MCF 10A (cell line): ENCODE measurements at regions not wholly inside any gene's neighbourhood (a gene's known extent, or its start where the extent isn't known, plus 50 kb on each side); places are given as distances from the start of the nearest gene placed in this dataset.

Experiments used
- BruUV-seq: library from RNA; stranded (reverse); fragments of 400-500 nt; replicated peaks from 2 replicates; lab custom pipeline; 2021; lab: Mats Ljungman, UMichigan
- CTCF ChIA-PET: fragments of 300-600 bp; sonication (Branson Sonifier 250); formaldehyde crosslinking; extraction: SDS; loops from one replicate; lab custom pipeline; 2021; ENCODE audit warnings: antibody characterized with exemption, inconsistent platforms; lab: Yijun Ruan, JAX
- POLR2A ChIA-PET: fragments of 300-600, 350-650 bp; sonication (Branson Sonifier 250); formaldehyde crosslinking; extraction: SDS; loops from one replicate; lab custom pipeline; 2020; ENCODE audit warnings: antibody characterized with exemption, inconsistent platforms; lab: Yijun Ruan, JAX
- DNase-seq: peaks from one replicate; pipeline ENCODE4 v3.0.0-alpha.2; 2018; ENCODE audit not compliant: unreplicated experiment
- H3K27ac Mint-ChIP-seq: one replicate; pipeline ENCODE4 v1.8.0; 2022; ENCODE audit warnings: mild to moderate bottlenecking, low read depth, mixed read lengths; ENCODE audit not compliant: unreplicated experiment
- H3K27me3 Mint-ChIP-seq: one replicate; pipeline ENCODE4 v1.8.0; 2022; ENCODE audit warnings: mixed read lengths; ENCODE audit not compliant: insufficient read depth, unreplicated experiment
- H3K36me3 Mint-ChIP-seq: one replicate; pipeline ENCODE4 v1.8.0; 2022; ENCODE audit warnings: mild to moderate bottlenecking, moderate library complexity, mixed read lengths; ENCODE audit not compliant: insufficient read depth, unreplicated experiment
- H3K4me1 Mint-ChIP-seq: one replicate; pipeline ENCODE4 v1.8.0; 2022; ENCODE audit warnings: mixed read lengths; ENCODE audit not compliant: insufficient read depth, unreplicated experiment
- H3K4me3 Mint-ChIP-seq: one replicate; pipeline ENCODE4 v1.8.0; 2022; ENCODE audit warnings: mild to moderate bottlenecking, moderate library complexity, mixed read lengths; ENCODE audit not compliant: unreplicated experiment
- H3K9me3 Mint-ChIP-seq: one replicate; pipeline ENCODE4 v1.8.0; 2022; ENCODE audit warnings: mixed read lengths; ENCODE audit not compliant: unreplicated experiment
- intact Hi-C: fragments of 100-400 bp; cut with micrococcal nuclease; formaldehyde crosslinking; loops from 2 replicates; pipeline ENCODE4 v1.14.1; 2022
- TF ChIP-seq, protein P1 (sequence below): fragments of 200-600 bp; IDR thresholded peaks from one replicate; pipeline ENCODE4 v1.8.0; 2022; ENCODE audit warnings: antibody characterized with exemption, mild to moderate bottlenecking; ENCODE audit not compliant: unreplicated experiment

DNA sequence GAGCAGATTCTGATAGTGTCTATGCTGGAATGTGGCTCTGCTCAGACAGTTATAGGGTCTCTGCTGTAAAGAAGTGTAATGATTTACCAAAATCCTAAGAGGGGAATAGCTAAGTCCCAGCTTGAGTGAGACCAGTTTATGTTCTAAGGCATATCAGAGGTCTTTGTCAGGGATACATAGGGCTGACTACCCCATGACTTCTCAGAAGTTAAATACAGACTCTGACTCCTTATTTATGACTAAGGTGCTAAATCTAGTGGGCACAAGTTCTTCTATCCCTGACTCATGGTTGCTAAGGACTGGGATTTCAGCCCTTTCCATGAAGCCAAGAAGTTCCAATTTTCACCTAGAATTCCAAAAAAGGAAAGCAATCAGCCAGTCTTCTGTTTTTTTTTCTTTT is 192.6 kb upstream of the POU1F1 start:
- H3K27ac Mint-ChIP-seq: no peak overlapping the region
- no peaks in the 10 kb centered on the region for H3K36me3 Mint-ChIP-seq
- CTCF ChIA-PET: interaction anchor here (0.9 kb wide), 1 partner anchor 118 kb away, joined by 3 read pairs; no protein-coding TSS in a partner anchor
- peaks cover 24% of the 10 kb centered on the region for H3K9me3 Mint-ChIP-seq
- TF ChIP-seq, protein P1, sequence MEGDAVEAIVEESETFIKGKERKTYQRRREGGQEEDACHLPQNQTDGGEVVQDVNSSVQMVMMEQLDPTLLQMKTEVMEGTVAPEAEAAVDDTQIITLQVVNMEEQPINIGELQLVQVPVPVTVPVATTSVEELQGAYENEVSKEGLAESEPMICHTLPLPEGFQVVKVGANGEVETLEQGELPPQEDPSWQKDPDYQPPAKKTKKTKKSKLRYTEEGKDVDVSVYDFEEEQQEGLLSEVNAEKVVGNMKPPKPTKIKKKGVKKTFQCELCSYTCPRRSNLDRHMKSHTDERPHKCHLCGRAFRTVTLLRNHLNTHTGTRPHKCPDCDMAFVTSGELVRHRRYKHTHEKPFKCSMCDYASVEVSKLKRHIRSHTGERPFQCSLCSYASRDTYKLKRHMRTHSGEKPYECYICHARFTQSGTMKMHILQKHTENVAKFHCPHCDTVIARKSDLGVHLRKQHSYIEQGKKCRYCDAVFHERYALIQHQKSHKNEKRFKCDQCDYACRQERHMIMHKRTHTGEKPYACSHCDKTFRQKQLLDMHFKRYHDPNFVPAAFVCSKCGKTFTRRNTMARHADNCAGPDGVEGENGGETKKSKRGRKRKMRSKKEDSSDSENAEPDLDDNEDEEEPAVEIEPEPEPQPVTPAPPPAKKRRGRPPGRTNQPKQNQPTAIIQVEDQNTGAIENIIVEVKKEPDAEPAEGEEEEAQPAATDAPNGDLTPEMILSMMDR: no peak
- no peak overlapping the region for H3K4me3 Mint-ChIP-seq
- H3K4me1 Mint-ChIP-seq: no peaks in the 10 kb centered on the region
- no peak for DNase-seq
- H3K27me3 Mint-ChIP-seq: no peaks in the 10 kb centered on the region
- POLR2A ChIA-PET: no interaction called here
- intact Hi-C loops: no loop called here
- no TSS peak for BruUV-seq

DNA sequence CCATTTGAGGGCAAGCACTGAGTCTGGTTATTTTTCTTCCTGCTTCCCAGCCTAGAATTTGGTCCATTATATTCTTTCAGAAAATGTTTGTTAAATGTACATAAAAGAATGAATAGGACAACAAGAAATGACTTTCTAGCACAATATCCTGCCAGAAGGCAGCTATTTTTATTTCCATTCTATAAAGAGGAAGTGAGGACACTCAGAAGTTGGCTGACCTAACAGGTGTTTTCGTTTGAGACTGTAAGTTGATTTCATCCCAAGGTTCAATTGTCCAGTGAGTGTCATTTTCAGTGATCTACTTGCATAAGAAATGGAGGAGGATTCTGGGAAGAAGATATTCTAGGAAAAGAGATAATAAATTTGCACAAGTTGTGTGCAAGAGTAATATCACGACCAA is 191.9 kb upstream of the POU1F1 start:
- no peaks in the 10 kb centered on the region for H3K36me3 Mint-ChIP-seq
- POLR2A ChIA-PET: no interaction called here
- no peaks in the 10 kb centered on the region for H3K27me3 Mint-ChIP-seq
- H3K4me1 Mint-ChIP-seq: no peaks in the 10 kb centered on the region
- no peak overlapping the region for H3K4me3 Mint-ChIP-seq
- H3K27ac Mint-ChIP-seq: no peak overlapping the region
- intact Hi-C loops: no loop called here
- CTCF ChIA-PET: no interaction called here
- no peak for DNase-seq
- peaks cover 24% of the 10 kb centered on the region for H3K9me3 Mint-ChIP-seq
- no TSS peak for BruUV-seq
- TF ChIP-seq, protein P1: no peak

DNA sequence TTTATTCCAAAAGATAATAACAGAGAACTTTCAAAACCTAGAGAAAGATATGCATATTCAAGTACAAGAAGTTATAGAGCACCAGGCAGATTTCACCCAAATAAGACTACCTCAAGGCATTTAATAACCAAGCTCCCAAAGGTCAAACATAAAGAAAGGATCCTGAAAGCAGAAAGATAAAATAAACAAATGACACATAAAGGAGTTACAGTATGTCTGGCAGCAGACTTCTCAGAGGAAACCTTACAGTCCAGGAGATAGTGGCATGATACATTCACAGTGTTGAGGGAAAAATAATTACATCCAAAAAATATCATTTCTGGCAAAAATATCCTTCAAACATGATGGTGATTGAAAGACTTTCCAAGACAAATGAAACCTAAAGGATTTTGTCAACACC is 185.8 kb upstream of the POU1F1 start:
- CTCF ChIA-PET: interaction anchor here (0.6 to 2.2 kb wide), 2 partner anchors 111 to 386 kb away, joined by 3 to 9 read pairs; no protein-coding TSS in a partner anchor
- Mint-ChIP-seq H3K27me3 (no peaks in the 10 kb centered on the region), H3K4me3 (no peak overlapping the region), H3K4me1 (peaks cover 21% of the 10 kb centered on the region), H3K27ac (peak overlapping the region; percentile 62), H3K36me3 (no peaks in the 10 kb centered on the region), H3K9me3 (peaks cover 7% of the 10 kb centered on the region)
- BruUV-seq: no TSS peak
- TF ChIP-seq, protein P1: no peak
- intact Hi-C loops: no loop called here
- DNase-seq: no peak
- POLR2A ChIA-PET: no interaction called here

DNA sequence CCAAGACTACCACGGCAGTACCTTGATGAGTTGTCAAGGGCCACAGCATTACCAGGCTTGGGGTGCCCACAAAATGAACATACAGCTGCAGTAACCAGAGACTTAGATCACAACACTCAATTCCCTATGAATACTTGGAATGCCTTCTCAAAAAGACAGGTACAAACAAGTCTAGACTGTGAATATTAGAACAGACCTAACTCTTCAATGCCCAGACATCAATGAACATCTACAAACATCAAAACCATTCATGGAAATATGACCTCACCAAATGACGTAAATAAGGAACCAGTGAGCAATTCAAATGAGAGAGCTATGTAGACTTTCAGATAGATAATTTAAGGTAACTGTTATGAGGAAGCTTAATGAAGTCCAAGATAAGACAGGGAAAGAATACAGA is 185.1 kb upstream of the POU1F1 start:
- intact Hi-C loops: no loop called here
- BruUV-seq: no TSS peak
- TF ChIP-seq, protein P1: no peak
- DNase-seq: peak; percentile 4
- ChIA-PET CTCF (interaction anchor here (0.6 to 2.2 kb wide), 4 partner anchors 110 to 571 kb away, joined by 3 to 9 read pairs (median 4); no protein-coding TSS in a partner anchor), POLR2A (no interaction called here)
- Mint-ChIP-seq H3K27ac (peak overlapping the region; percentile 77), H3K36me3 (no peaks in the 10 kb centered on the region), H3K4me1 (peaks cover 21% of the 10 kb centered on the region), H3K4me3 (no peak overlapping the region), H3K9me3 (no peaks in the 10 kb centered on the region), H3K27me3 (no peaks in the 10 kb centered on the region)
